Activated CD4-positive, alpha-beta T cell treated with anti-CD3 and anti-CD28 coated beads, Interleukin-2, amount 50 U/mL, for 1 hour (primary cell): ENCODE measurements at regions not wholly inside any gene's neighbourhood (a gene's known extent, or its start where the extent isn't known, plus 50 kb on each side); places are given as distances from the start of the nearest gene placed in this dataset.

Source experiments
- DNase-seq: peaks from one replicate; pipeline ENCODE4 v3.0.0-alpha.2; 2020

- no peak for DNase-seq
These were observed 52.8 kb downstream of the SOX2 start for GRCh38 chr3:181764544-181764943.

GRCh38 chr3:181770296-181770695 lies 58.6 kb downstream of the SOX2 start:
- DNase-seq: no peak

GRCh38 chr3:181771120-181771519 lies 59.4 kb downstream of the SOX2 start:
- no peak for DNase-seq

GRCh38 chr3:181772166-181772565 lies 60.4 kb downstream of the SOX2 start:
- DNase-seq: no peak

GRCh38 chr3:181773921-181774320 lies 62.2 kb downstream of the SOX2 start:
- DNase-seq: no peak

GRCh38 chr3:181782306-181782954 lies 70.7 kb downstream of the SOX2 start:
- no peak for DNase-seq

GRCh38 chr3:181790561-181790960 lies 78.8 kb downstream of the SOX2 start:
- no peak for DNase-seq

- DNase-seq: no peak
These were observed 79.6 kb downstream of the SOX2 start for GRCh38 chr3:181791056-181791955.

GRCh38 chr3:181793006-181793405 lies 81.3 kb downstream of the SOX2 start:
- DNase-seq: no peak

- no peak for DNase-seq
These were observed 82.5 kb downstream of the SOX2 start for GRCh38 chr3:181794011-181794790.

- DNase-seq: no peak
These were observed 84.9 kb downstream of the SOX2 start for GRCh38 chr3:181796641-181797040.

GRCh38 chr3:181797431-181797830 lies 85.7 kb downstream of the SOX2 start:
- no peak for DNase-seq

GRCh38 chr3:181805703-181806102 lies 94.0 kb downstream of the SOX2 start:
- no peak for DNase-seq

- no peak for DNase-seq
These were observed 96.3 kb downstream of the SOX2 start for GRCh38 chr3:181808053-181808452.

GRCh38 chr3:181823716-181824115 lies 112.0 kb downstream of the SOX2 start:
- DNase-seq: no peak

GRCh38 chr3:181824961-181825360 lies 113.2 kb downstream of the SOX2 start:
- DNase-seq: no peak

GRCh38 chr3:181839039-181839915 lies 127.6 kb downstream of the SOX2 start:
- no peak for DNase-seq

GRCh38 chr3:181839916-181840297 lies 128.2 kb downstream of the SOX2 start:
- no peak for DNase-seq

GRCh38 chr3:181844211-181844610 lies 132.5 kb downstream of the SOX2 start:
- DNase-seq: no peak

GRCh38 chr3:181847276-181847675 lies 135.6 kb downstream of the SOX2 start:
- no peak for DNase-seq

- no peak for DNase-seq
These were observed 139.3 kb downstream of the SOX2 start for GRCh38 chr3:181851063-181851462.

GRCh38 chr3:181855825-181856224 lies 144.1 kb downstream of the SOX2 start:
- DNase-seq: no peak

- DNase-seq: no peak
These were observed 147.8 kb downstream of the SOX2 start for GRCh38 chr3:181859518-181859917.
